Thyroid gland (tissue), 4 donors: ENCODE measurements at regions not wholly inside any gene's neighbourhood (a gene's known extent, or its start where the extent isn't known, plus 50 kb on each side); places are given as distances from the start of the nearest gene placed in this dataset.

Experiments
- DNase-seq, 2 donors: peaks; one replicate each; pipeline ENCODE4 v3.0.0-alpha.2; 2019
- H3K27ac ChIP-seq, 3 donors: fragments of 200-600 bp; sonication (generic); 1 replicate in 2 of 3; 2 replicates in 1 of 3; pipeline ENCODE4 v1.5.1; 2016 to 2019; ENCODE audit warnings: mild to moderate bottlenecking in 1 of 3, moderate library complexity in 1 of 3
- H3K27me3 ChIP-seq: fragments of 200-600 bp; sonication (generic); one replicate; pipeline ENCODE4 v1.5.1; 2019
- H3K36me3 ChIP-seq, 2 donors: fragments of 200-600 bp; sonication (generic); one replicate each; pipeline ENCODE4 v1.5.1; 2016 to 2019
- H3K4me1 ChIP-seq, 2 donors: fragments of 200-600 bp; sonication (generic); one replicate each; pipeline ENCODE4 v1.5.1; 2017 to 2019
- H3K4me3 ChIP-seq, 3 donors: fragments of 200-600 bp; sonication (generic); replicated peaks in 1 of 3; 1 replicate in 2 of 3; 2 replicates in 1 of 3; pipeline ENCODE4 v1.5.1; 2016; ENCODE audit warnings: mild to moderate bottlenecking in 1 of 3
- H3K9me3 ChIP-seq: fragments of 200-600 bp; sonication (generic); one replicate; pipeline ENCODE4 v1.5.1; 2017
- CTCF ChIP-seq, 6 experiments: fragments of 200-600 bp in 3 of 6; fragments of 450-650 bp in 3 of 6; sonication (generic) in 3 of 6; IDR thresholded peaks; one replicate each; pipeline ENCODE4 v1.5.1; 2016 to 2019; ENCODE audit warnings: antibody characterized with exemption in 6 of 6, mild to moderate bottlenecking in 2 of 6, inconsistent platforms in 1 of 6, moderate library complexity in 1 of 6
- POLR2A ChIP-seq, 2 donors: fragments of 450-650 bp; IDR thresholded peaks; one replicate each; pipeline ENCODE4 v1.6.1; 2017; ENCODE audit warnings: antibody characterized with exemption in 2 of 2, mild to moderate bottlenecking in 2 of 2, moderate library complexity in 1 of 2
- WGBS, 2 donors: methylation state at CpG; one replicate each; pipeline ENCODE4 v1.1.5; 2017; 5-methylcytosine and 5-hydroxymethylcytosine counted together
- intact Hi-C: fragments of 100-400 bp; cut with DNase I; formaldehyde crosslinking; loops from one replicate; pipeline ENCODE4 v1.15.1; 2023

GRCh38 chr16:87222335-87222734, 94.9 kb downstream of the C16orf95 start:
- Histone ChIP-seq H3K27ac (no peak overlapping the region), H3K4me1 (no peaks in the 10 kb centered on the region), H3K4me3 (no peak overlapping the region), H3K36me3 (no peaks in the 10 kb centered on the region), H3K27me3 (no peaks in the 10 kb centered on the region), H3K9me3 (no peaks in the 10 kb centered on the region)
- DNase-seq: no peak
- 95 to 98% methylated on average over 1 of the region's 1 CpG for WGBS, 2 donors
- no peak for TF ChIP-seq POLR2A (IDR thresholded peaks at IDR 0.05)
- no peak for TF ChIP-seq CTCF (IDR thresholded peaks at IDR 0.05)
- intact Hi-C loops: no loop called here

GRCh38 chr16:87223656-87224248, 93.4 kb downstream of the C16orf95 start:
- intact Hi-C loops: no loop called here
- no peaks in the 10 kb centered on the region for H3K4me1 ChIP-seq
- H3K4me3 ChIP-seq: no peak overlapping the region
- no peak for DNase-seq
- 80 to 81% methylated on average over 3 of the region's 3 CpGs for WGBS, 2 donors
- no peaks in the 10 kb centered on the region for H3K36me3 ChIP-seq
- no peak overlapping the region for H3K27ac ChIP-seq
- H3K27me3 ChIP-seq: no peaks in the 10 kb centered on the region
- no peak for TF ChIP-seq POLR2A (IDR thresholded peaks at IDR 0.05)
- no peak for TF ChIP-seq CTCF (IDR thresholded peaks at IDR 0.05)
- no peaks in the 10 kb centered on the region for H3K9me3 ChIP-seq

- no peak overlapping the region for H3K4me3 ChIP-seq
- TF ChIP-seq POLR2A (IDR thresholded peaks at IDR 0.05) (no peak), CTCF (IDR thresholded peaks at IDR 0.05) (no peak)
- intact Hi-C loops: no loop called here
- no peaks in the 10 kb centered on the region for H3K36me3 ChIP-seq
- H3K27ac ChIP-seq: no peak overlapping the region
- H3K27me3 ChIP-seq: no peaks in the 10 kb centered on the region
- no peak for DNase-seq
- no peaks in the 10 kb centered on the region for H3K4me1 ChIP-seq
- H3K9me3 ChIP-seq: no peaks in the 10 kb centered on the region
Observed at GRCh38 chr16:87226926-87227295, 90.3 kb downstream of the C16orf95 start.

- WGBS, 2 donors: 69 to 70% methylated on average over 22 of the region's 24 CpGs
- no peaks in the 10 kb centered on the region for H3K27me3 ChIP-seq
- H3K36me3 ChIP-seq: no peaks in the 10 kb centered on the region
- H3K27ac ChIP-seq: no peak overlapping the region
- no peaks in the 10 kb centered on the region for H3K4me1 ChIP-seq
- no peak overlapping the region for H3K4me3 ChIP-seq
- TF ChIP-seq CTCF (IDR thresholded peaks at IDR 0.05) (no peak), POLR2A (IDR thresholded peaks at IDR 0.05) (no peak)
- no peak for DNase-seq
- intact Hi-C loops: no loop called here
- H3K9me3 ChIP-seq: no peaks in the 10 kb centered on the region
Observed at GRCh38 chr16:87227296-87227951, 89.8 kb downstream of the C16orf95 start.

GRCh38 chr16:87228363-87228762, 88.8 kb downstream of the C16orf95 start:
- H3K36me3 ChIP-seq: no peaks in the 10 kb centered on the region
- no peaks in the 10 kb centered on the region for H3K9me3 ChIP-seq
- 93 to 100% methylated on average over 3 to 8 of the region's 8 CpGs for WGBS, 2 donors
- H3K27ac ChIP-seq: no peak overlapping the region
- no peaks in the 10 kb centered on the region for H3K27me3 ChIP-seq
- no peak overlapping the region for H3K4me3 ChIP-seq
- intact Hi-C loops: no loop called here
- no peak for TF ChIP-seq CTCF (IDR thresholded peaks at IDR 0.05)
- no peak for TF ChIP-seq POLR2A (IDR thresholded peaks at IDR 0.05)
- DNase-seq: no peak
- H3K4me1 ChIP-seq: no peaks in the 10 kb centered on the region
